Kidney epithelial cell (primary cell): ENCODE measurements at regions not wholly inside any gene's neighbourhood (a gene's known extent, or its start where the extent isn't known, plus 50 kb on each side); places are given as distances from the start of the nearest gene placed in this dataset.

Source experiments
- DNase-seq: peaks from one replicate; pipeline ENCODE4 v3.0.0-alpha.2; 2010; ENCODE audit warnings: low read depth
- H3K27me3 ChIP-seq: 2 replicates; pipeline ENCODE4 v1.6.0; 2011; ENCODE audit warnings: low read length; ENCODE audit not compliant: control insufficient read depth, insufficient read depth
- H3K36me3 ChIP-seq: 2 replicates; pipeline ENCODE4 v1.5.1; 2011; ENCODE audit warnings: low read length; ENCODE audit not compliant: control insufficient read depth, insufficient read depth
- H3K4me3 ChIP-seq: 2 replicates; pipeline ENCODE4 v1.5.1; 2011; ENCODE audit warnings: low read depth, mild to moderate bottlenecking, control low read depth, low read length
- CTCF ChIP-seq: IDR thresholded peaks from 2 replicates; pipeline ENCODE4 v1.5.1; 2011; ENCODE audit warnings: mild to moderate bottlenecking, moderate library complexity, low read length, control low read depth, inconsistent platforms; ENCODE audit not compliant: insufficient read depth, poor library complexity, severe bottlenecking

GRCh38 chr13:31663880-31664585 is 75.3 kb upstream of the RXFP2 start:
- no peaks in the 10 kb centered on the region for H3K36me3 ChIP-seq
- TF ChIP-seq CTCF = no peak

GRCh38 chr13:31670831-31671617 is 68.3 kb upstream of the RXFP2 start:
- H3K27me3 ChIP-seq = no peaks in the 10 kb centered on the region

More at GRCh38 chr13:31663880-31664585, 75.3 kb upstream of the RXFP2 start:
- no peak for DNase-seq
- Histone ChIP-seq H3K4me3 (no peak overlapping the region), H3K27me3 (no peaks in the 10 kb centered on the region)

GRCh38 chr13:31674051-31674450 is 65.3 kb upstream of the RXFP2 start:
- TF ChIP-seq CTCF = no peak
- Histone ChIP-seq H3K4me3 (no peak overlapping the region), H3K36me3 (no peaks in the 10 kb centered on the region), H3K27me3 (no peaks in the 10 kb centered on the region)
- DNase-seq = no peak

More at GRCh38 chr13:31670831-31671617, 68.3 kb upstream of the RXFP2 start:
- DNase-seq = no peak
- Histone ChIP-seq H3K4me3 (no peak overlapping the region), H3K36me3 (no peaks in the 10 kb centered on the region)
- no peak for TF ChIP-seq CTCF

GRCh38 chr13:31675440-31675953 is 63.8 kb upstream of the RXFP2 start:
- no peaks in the 10 kb centered on the region for H3K36me3 ChIP-seq
- no peak overlapping the region for H3K4me3 ChIP-seq
- TF ChIP-seq CTCF = no peak
- no peaks in the 10 kb centered on the region for H3K27me3 ChIP-seq
- no peak for DNase-seq

- no peaks in the 10 kb centered on the region for H3K27me3 ChIP-seq
- no peak for TF ChIP-seq CTCF
- DNase-seq = no peak
- H3K4me3 ChIP-seq = no peak overlapping the region
- no peaks in the 10 kb centered on the region for H3K36me3 ChIP-seq
Observed at GRCh38 chr13:31681133-31681532, 58.2 kb upstream of the RXFP2 start.
